Fibroblast of lung (primary cell): ENCODE measurements at regions not wholly inside any gene's neighbourhood (a gene's known extent, or its start where the extent isn't known, plus 50 kb on each side); places are given as distances from the start of the nearest gene placed in this dataset.

Experiments used
- EZH2 ChIP-seq: IDR thresholded peaks from 2 replicates; pipeline ENCODE4 v1.5.1; 2012; ENCODE audit warnings: low read length, control low read depth, mild to moderate bottlenecking; ENCODE audit errors: missing control alignments
- TF ChIP-seq, protein P1 (sequence below), 2 donors: IDR thresholded peaks in 1 of 2; conservative IDR thresholded peaks in 1 of 2; 1 replicate in 1 of 2; 2 replicates in 1 of 2; pipeline ENCODE4 v1.5.1; 2011 to 2012; ENCODE audit warnings: low read length in 2 of 2, control low read depth in 1 of 2, inconsistent platforms in 1 of 2, low read depth in 1 of 2, mild to moderate bottlenecking in 1 of 2

- TF ChIP-seq, protein P1, sequence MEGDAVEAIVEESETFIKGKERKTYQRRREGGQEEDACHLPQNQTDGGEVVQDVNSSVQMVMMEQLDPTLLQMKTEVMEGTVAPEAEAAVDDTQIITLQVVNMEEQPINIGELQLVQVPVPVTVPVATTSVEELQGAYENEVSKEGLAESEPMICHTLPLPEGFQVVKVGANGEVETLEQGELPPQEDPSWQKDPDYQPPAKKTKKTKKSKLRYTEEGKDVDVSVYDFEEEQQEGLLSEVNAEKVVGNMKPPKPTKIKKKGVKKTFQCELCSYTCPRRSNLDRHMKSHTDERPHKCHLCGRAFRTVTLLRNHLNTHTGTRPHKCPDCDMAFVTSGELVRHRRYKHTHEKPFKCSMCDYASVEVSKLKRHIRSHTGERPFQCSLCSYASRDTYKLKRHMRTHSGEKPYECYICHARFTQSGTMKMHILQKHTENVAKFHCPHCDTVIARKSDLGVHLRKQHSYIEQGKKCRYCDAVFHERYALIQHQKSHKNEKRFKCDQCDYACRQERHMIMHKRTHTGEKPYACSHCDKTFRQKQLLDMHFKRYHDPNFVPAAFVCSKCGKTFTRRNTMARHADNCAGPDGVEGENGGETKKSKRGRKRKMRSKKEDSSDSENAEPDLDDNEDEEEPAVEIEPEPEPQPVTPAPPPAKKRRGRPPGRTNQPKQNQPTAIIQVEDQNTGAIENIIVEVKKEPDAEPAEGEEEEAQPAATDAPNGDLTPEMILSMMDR (conservative IDR thresholded peaks at IDR 0.05 in 1 of 2, IDR thresholded peaks at IDR 0.05 in 1 of 2; ENCODE audit: low read depth in 1 of 2, low read length in 2 of 2), result no peak
- TF ChIP-seq EZH2, result no peak
Observed at GRCh38 chr19:46922465-46922864, 61.7 kb downstream of the ARHGAP35 start.
